ENCODE measurements at regions not wholly inside any gene's neighbourhood (a gene's known extent, or its start where the extent isn't known, plus 50 kb on each side); places are given as distances from the start of the nearest gene placed in this dataset.
"Not testable (repeated sequence)": the region's sequence is repeated elsewhere in the genome, so short reads cannot be mapped to it uniquely, and the experiment has no call there.

GRCh38 chr5:54383225-54383901 is 72.1 kb upstream of the HSPB3 start:
- H3K4me1 ChIP-seq (ENCODE audit: insufficient read depth, low read length, poor library complexity, severe bottlenecking): no peaks in the 10 kb centered on the region
- ChIA-PET CTCF (ENCODE audit: unreplicated experiment) (no interaction called here), POLR2A (no interaction called here)
- H3K4me3 ChIP-seq (ENCODE audit: low read depth, low read length, poor library complexity, severe bottlenecking): no peak overlapping the region
- no peaks in the 10 kb centered on the region for H3K36me3 ChIP-seq (ENCODE audit: insufficient read depth, low read length)
- TF ChIP-seq EZH2phosphoT487 (IDR thresholded peaks at IDR 0.05; ENCODE audit: borderline replicate concordance, low read depth, low read length): no peak
- no peak for TF ChIP-seq CTCF (conservative IDR thresholded peaks at IDR 0.05; ENCODE audit: low read length)
- no peak overlapping the region for H3K4me2 ChIP-seq (ENCODE audit: low read length)
- no TSS peak for BruUV-seq (replicated peaks)
- H3K79me2 ChIP-seq (ENCODE audit: insufficient read depth, low read depth, low read length): no peaks in the 10 kb centered on the region
- no peaks in the 10 kb centered on the region for H4K20me1 ChIP-seq (ENCODE audit: insufficient read depth, low read length)
- no peaks in the 10 kb centered on the region for H3K9me3 ChIP-seq (ENCODE audit: low read length)
- no peaks in the 10 kb centered on the region for H3K9me2 ChIP-seq (ENCODE audit: insufficient read depth, low read length)
- H3K27ac ChIP-seq (ENCODE audit: low read depth, low read length, poor library complexity, severe bottlenecking): no peak overlapping the region
- DNase-seq (ENCODE audit: low spot score): no peak
- intact Hi-C loops (cut with micrococcal nuclease; ENCODE audit: unreplicated experiment): no loop called here
- H2AFZ ChIP-seq (ENCODE audit: low read length): no peak overlapping the region

GRCh38 chr5:54381319-54381718 is 70.9 kb upstream of the ARL15 start:
- CTCF ChIA-PET (ENCODE audit: unreplicated experiment); H3K79me2 ChIP-seq (ENCODE audit: insufficient read depth, low read depth, low read length); H3K9me3 ChIP-seq (ENCODE audit: low read length); H3K4me1 ChIP-seq (ENCODE audit: insufficient read depth, low read length, poor library complexity, severe bottlenecking); H3K27ac ChIP-seq (ENCODE audit: low read depth, low read length, poor library complexity, severe bottlenecking); DNase-seq (ENCODE audit: low spot score); H3K9me2 ChIP-seq (ENCODE audit: insufficient read depth, low read length); H4K20me1 ChIP-seq (ENCODE audit: insufficient read depth, low read length); H2AFZ ChIP-seq (ENCODE audit: low read length); POLR2A ChIA-PET; BruUV-seq (replicated peaks); intact Hi-C loops (cut with micrococcal nuclease; ENCODE audit: unreplicated experiment); H3K36me3 ChIP-seq (ENCODE audit: insufficient read depth, low read length); H3K4me2 ChIP-seq (ENCODE audit: low read length); H3K4me3 ChIP-seq (ENCODE audit: low read depth, low read length, poor library complexity, severe bottlenecking): not testable (repeated sequence)

- ChIA-PET CTCF (ENCODE audit: unreplicated experiment) (no interaction called here), POLR2A (no interaction called here)
- no peak overlapping the region for H3K4me3 ChIP-seq (ENCODE audit: low read depth, low read length, poor library complexity, severe bottlenecking)
- no peak for TF ChIP-seq CTCF (conservative IDR thresholded peaks at IDR 0.05; ENCODE audit: low read length)
- no peak for TF ChIP-seq EZH2phosphoT487 (IDR thresholded peaks at IDR 0.05; ENCODE audit: borderline replicate concordance, low read depth, low read length)
- BruUV-seq (replicated peaks): no TSS peak
- H3K9me3 ChIP-seq (ENCODE audit: low read length): no peaks in the 10 kb centered on the region
- H2AFZ ChIP-seq (ENCODE audit: low read length): no peak overlapping the region
- H4K20me1 ChIP-seq (ENCODE audit: insufficient read depth, low read length): no peaks in the 10 kb centered on the region
- H3K27ac ChIP-seq (ENCODE audit: low read depth, low read length, poor library complexity, severe bottlenecking): no peak overlapping the region
- H3K4me2 ChIP-seq (ENCODE audit: low read length): no peak overlapping the region
- no peaks in the 10 kb centered on the region for H3K4me1 ChIP-seq (ENCODE audit: insufficient read depth, low read length, poor library complexity, severe bottlenecking)
- no peak for DNase-seq (ENCODE audit: low spot score)
- H3K36me3 ChIP-seq (ENCODE audit: insufficient read depth, low read length): no peaks in the 10 kb centered on the region
- no peaks in the 10 kb centered on the region for H3K9me2 ChIP-seq (ENCODE audit: insufficient read depth, low read length)
- intact Hi-C loops (cut with micrococcal nuclease; ENCODE audit: unreplicated experiment): no loop called here
- no peaks in the 10 kb centered on the region for H3K79me2 ChIP-seq (ENCODE audit: insufficient read depth, low read depth, low read length)
Measured at GRCh38 chr5:54379590-54379989, 69.2 kb upstream of the ARL15 start.

All from OCI-LY7 (cell line).